Activated CD4-positive, alpha-beta T cell treated with anti-CD3 and anti-CD28 coated beads, Interleukin-2, amount 50 U/mL, for 16 hours (primary cell): ENCODE measurements at regions not wholly inside any gene's neighbourhood (a gene's known extent, or its start where the extent isn't known, plus 50 kb on each side); places are given as distances from the start of the nearest gene placed in this dataset.
"Not testable (repeated sequence)": the region's sequence is repeated elsewhere in the genome, so short reads cannot be mapped to it uniquely, and the experiment has no call there.

Experiments used
- DNase-seq: peaks from one replicate; pipeline ENCODE4 v3.0.0-alpha.2; 2020

DNA sequence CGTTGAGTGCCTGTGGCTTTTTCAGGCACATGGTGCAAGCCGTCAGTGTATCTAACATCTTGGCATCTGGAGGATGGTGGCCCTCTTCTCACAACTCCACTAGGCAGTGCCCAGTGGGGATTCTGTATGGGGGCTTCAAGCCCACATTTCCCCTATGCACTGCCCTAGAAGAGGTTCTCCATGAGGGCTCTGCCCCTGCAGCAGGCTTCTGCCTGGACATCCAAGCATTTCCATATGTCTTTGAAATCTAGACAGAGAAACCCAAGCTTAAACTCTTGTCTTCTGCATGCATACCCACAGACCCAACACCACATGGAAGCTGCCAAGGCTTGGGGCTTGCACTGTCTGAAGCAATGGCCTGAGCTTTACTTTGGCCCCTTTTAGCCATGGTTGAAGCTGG is 146.4 kb downstream of the ARL4A start:
- DNase-seq = no peak

DNA sequence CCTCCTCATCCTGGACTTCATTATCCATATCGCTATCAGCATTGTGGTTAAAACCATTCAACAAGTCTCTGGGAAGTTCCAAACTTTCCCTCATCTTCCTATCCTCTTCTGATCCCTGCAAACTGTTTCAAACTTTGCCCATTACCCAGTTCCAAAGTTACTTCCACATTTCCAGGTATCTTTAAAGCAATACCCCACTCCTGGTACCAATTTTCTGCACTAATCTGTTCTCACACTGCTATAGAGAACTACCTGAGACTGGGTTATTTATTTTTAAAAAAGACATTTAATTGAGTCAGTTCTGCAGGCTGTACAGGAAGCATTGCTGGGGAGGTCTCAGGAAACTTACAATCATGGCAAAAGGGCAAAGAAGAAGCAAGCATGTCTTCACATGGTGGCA is 147.3 kb downstream of the ARL4A start:
- DNase-seq = no peak

DNA sequence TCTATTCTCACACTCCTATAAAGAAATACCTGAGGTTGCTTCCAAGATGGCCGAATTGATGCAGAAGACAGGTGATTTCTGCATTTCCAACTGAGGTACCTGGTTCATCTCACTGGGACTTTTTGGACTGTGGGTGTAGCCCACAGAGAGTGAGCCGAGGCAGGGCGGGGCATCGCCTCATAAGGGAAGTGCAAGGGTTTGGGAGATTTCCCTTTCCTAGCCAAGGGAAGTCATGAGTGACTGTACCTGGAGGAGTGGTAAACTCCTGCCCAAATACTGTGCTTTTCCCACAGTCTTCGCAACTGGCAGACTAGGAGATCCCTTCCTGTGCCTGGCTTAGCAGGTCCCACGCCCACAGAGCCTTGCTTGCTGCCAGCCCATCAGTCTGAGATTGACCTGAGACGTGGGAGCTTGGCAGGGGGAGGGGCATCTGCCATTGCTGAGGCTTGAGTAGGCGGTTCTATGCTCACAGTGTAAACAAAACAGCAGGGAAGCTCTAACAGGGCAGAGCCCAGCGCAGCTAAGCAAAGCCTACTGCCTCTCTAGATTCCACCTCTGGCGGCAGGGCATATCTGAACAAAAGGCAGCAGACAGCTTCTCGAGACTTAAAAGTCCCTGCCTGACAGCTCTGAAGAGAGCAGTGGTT is 152.2 kb downstream of the ARL4A start:
- DNase-seq = no peak

DNA sequence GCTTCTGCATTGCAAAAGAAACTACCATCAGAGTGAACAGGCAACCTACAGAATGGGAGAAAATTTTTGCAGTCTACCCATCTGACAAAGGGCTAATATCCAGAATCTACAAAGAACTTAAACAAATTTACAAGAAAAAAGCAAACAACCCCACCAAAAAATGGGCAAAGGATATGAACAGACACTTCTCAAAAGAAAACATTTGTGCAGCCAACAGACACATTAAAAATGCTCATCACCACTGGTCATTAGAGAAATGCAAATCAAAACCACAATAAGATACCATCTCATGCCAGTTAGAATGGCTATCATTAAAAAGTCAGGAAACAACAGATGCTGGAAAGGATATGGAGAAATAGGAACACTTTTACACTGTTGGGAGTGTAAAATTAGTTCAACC is 157.3 kb downstream of the ARL4A start:
- not testable (repeated sequence) for DNase-seq

DNA sequence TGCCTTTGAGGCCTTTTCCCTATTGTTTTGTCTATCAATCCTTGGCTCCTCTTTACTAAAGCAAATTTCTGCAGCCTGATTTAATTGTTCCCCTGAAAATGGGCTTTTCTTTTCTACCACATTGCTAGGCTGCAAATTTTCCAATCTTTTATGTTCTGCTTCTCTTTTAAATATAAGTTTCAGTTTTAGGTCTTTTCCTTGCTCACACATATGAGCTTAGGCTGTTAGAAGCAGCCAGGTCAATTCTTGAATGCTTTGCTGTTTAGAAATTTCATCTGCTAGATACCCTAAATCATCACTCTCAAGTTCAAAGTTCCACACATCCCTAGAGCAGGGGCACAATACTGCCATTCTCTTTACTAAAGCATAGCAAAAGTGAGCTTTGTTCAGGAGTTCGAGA is 159.6 kb downstream of the ARL4A start:
- DNase-seq = no peak

DNA sequence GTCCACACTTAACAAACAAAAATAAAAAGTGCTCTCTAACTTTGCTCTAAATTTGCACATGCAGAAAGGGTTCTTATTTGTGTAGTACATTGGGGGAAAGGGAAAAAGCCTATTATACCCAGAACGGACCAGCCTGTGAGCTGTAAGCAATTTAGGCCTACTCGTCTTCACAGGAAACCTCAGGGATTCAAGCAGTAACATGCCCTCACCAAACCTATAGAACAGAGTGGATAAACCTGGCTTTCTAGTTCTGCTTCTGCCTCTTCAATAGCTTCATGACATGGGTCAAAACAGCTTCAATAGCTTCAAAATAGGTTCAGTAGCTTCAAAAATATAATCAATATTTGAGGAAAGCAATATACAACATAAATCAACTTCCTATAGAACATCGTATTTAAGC is 163.7 kb downstream of the ARL4A start:
- no peak for DNase-seq

DNA sequence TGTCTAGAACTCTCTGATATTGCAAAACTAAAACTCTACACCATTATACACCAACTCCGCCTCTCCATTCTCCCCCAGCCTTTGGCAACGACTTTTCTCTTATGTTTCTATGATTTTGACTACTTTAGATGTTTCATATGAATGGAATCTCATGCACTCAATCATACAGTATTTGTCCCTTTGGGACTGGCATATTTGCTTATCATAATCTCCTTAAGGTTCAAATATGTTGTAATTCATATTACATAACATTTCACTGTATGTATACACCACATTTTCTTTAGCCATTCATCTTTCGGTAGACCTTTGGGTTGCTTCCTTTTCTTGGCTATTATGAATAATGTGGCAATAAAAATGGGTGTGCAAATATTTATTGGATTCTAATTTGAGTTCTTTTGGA is 164.4 kb downstream of the ARL4A start:
- DNase-seq = no peak

DNA sequence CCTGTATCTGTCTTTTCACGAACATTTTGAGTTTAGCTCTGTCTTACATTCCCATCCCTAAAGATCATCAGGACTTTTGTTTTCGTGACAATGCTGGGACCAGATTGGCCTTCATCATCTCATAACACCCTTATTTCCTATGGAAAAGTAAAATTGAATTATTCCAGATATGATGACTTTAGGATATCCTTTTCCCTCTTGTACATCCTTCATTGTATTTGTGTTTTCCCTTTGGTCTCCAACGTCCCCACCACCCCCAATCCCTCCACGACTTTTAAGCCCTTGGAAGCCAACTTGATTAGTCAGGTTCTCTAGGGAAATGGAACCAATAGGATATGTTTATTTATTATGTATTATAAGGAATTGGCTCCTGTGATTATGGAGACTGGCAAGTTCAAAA is 167.6 kb downstream of the ARL4A start:
- no peak for DNase-seq

DNA sequence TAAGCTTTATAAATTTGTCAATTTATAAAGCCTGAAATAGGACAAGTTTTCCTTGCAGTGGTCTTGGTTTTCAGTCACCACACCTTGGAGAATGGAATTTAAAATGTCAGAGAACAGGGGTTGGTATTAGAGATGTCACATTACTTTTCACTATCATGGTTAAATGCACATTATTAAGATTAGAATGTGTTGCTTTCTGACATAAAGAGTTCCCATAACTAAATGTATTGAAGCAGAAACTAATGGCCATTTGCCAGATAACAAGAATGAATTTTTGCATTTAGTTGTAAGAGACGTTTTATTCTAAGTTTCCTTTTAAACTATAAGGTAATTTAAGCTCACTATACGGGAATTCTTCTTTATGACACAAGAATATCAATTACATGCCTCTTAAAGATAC is 172.3 kb downstream of the ARL4A start:
- DNase-seq = no peak

DNA sequence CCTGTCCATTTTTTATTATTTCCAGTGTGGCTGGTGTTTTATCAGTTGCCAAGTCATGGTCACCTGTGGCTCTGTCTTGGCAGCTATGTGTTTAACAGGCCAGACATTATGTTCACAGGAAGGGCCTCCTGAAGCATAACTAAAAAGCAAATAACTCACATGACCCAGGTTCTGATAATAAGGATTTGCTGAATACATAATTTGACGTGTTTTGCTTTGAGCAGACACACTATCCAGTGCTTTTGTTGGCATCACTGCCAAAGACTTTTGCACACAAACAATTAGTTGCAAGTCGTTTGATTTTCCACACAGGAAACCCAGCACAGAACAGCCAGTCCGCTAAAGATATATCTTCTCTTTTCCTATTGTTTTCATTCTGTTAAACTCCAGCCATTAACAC is 173.6 kb downstream of the ARL4A start:
- no peak for DNase-seq

DNA sequence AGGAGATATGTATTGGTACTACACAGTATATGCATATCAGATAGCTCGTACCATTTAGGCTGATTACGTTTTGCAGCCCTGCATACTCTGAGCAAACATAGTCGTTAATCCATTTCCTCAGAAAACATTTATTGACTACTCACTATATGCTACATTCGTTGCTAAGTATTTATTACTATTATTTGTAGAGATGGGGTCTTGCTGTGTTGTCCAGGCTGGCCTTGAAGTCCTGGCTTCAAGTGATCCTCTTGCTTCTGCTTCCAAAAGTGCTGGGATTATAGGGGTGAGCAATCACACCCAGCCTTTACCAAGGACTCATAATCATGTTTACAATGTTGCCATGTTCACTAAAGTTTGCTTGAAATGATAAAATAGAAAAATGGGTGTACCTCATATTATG is 174.7 kb downstream of the ARL4A start:
- DNase-seq = no peak

DNA sequence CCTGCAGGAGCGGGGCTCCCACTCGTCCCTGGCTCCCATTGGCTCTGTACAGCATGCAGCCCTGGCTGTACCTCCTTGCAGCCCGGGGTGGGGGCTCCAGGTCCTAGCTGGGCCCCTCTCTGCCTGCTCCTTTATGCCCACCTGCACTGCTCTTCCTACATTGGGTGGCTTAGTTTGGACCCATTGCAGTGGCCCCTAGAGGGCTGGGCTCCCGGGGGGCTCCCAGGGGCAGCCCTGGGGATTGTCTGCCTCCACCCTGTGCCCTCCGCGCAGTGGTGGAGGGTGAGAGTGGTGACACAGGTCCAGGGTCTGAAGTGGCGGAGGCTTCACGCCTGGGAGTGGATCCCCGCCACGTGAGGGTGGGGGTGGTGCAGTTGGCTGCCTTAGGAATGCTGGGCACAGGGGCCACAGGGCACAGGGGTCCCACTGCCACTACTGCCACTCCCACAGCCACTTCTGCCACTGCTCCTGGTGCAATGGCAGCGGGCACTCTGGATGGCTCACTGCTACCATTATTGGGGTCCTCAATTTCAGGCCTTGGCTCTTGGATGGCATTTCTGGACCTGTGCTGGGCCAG is 177.1 kb downstream of the ARL4A start:
- no peak for DNase-seq

DNA sequence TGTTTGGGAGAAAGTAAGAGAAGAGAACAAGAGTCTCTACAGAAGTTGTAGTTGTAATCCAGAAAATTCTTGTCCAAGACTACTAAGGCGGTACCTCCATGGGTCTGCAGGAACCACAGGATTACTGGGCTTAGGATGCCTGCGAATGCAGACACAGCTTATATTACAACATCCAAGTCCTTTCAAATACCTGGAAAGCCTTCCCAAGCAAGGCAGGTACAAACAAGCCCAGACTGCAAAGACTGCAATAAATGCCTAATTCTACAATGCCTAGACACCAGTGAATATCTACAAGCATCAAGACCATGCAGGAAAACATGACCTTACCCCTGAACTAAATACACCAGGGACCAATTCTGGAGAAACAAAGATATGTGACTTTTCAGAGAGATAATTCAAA is 178.2 kb downstream of the ARL4A start:
- no peak for DNase-seq

DNA sequence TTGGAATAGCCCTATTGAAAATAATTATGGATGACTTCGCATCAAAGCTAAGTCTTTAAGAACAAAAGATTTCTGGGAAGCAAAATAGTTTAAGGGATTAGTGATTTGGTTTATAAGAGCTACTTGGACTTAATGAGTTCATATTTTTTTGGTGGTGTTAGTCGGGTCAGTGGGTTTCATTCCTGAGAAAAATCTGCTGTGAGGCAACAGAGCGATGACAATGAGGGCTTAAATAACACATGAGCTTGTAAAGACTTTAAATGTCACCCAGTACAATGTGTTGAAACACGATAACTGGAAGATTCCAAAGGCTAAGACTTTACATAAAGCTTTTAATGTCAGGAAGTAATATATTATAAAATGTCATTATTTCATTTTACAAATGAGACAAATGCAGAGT is 178.8 kb downstream of the ARL4A start:
- DNase-seq = no peak

DNA sequence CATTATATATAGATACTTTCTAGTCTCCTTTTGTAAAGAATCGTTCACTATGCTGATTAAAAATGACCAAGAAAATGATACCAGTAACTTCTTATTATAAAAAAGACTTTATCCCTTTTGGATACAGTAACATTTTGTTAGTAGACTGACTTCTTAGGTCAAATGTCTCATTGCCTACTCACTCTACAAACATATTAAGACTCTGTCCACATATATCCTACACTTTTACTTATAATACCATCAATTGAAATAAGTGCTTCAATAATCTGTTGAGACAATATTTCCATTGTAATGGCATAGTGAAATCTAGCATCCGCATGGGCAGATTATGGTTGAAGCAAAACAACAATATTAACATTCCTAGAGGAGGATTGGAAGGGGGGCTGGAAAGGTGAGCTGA is 180.6 kb downstream of the ARL4A start:
- DNase-seq = no peak

DNA sequence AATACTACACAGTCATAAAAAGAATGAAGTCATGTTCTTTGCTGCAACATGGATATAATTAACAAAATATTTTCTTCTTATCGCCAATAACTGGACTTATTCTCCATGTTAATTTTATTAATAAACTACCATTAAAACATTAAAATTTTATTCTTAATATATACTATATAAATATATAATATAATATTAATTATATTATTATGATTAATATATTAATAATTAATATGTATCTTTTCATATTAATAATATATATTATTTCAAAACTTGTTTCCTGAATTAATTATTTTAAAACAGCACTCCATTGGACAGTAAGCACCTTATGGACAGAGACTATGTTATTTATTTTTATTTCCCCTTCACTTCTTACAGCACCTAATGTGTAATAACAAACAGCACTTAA is 182.8 kb downstream of the ARL4A start:
- no peak for DNase-seq

DNA sequence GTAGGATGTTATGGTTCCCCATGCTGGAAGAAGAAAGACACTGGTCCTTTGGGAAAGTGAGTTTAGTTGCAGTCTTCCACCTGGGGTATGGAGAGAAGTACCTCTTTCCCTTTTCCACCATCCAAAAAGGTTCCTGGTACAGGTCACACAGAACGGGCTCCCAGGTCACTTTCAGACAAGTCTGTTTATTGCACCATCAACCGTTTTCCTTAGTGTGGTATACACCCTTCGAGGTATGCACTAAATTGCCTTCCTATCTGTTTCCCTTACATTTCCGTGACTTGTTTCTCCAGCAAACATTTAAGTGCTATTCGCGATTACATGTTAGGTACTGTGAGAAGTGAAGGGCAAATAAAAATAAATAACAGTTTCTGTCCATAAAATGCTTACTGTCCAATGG is 185.1 kb downstream of the ARL4A start:
- no peak for DNase-seq

DNA sequence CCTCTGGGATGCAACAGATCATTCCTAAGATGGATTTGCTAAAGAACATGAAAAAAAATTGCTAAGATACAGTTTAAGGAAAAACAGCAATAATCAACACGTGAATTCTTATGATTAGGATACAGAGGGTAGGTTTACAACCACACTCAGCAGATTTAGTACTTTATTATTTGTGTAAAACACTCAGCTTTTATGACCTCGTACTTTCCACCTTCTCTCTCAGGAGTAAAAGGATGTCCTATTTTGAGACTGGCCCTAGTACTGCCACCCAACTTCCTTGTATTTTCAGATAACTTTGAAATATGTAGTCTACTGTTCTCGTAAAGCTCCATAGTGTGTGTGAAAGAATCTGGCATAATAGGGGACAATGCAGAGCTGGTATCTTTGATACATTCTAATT is 186.1 kb downstream of the ARL4A start:
- DNase-seq = no peak

DNA sequence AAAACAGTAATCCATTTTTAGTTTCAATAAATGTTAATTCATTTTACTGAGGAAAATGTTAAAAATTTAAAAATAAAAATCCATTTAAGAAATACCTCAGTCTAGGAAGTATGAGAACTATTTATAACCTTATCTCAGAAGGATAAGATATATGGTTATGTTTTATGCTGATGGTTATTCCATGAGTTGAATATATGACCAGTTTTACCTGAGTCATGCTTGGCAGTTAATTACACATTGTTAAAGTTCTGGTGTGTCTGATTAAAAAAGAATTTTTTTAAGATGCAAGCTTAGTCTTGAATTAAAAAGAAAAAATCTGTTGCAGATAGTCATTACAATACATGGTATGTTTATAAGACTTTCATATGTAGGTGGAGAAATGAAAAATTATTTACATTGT is 191.7 kb downstream of the ARL4A start:
- no peak for DNase-seq

DNA sequence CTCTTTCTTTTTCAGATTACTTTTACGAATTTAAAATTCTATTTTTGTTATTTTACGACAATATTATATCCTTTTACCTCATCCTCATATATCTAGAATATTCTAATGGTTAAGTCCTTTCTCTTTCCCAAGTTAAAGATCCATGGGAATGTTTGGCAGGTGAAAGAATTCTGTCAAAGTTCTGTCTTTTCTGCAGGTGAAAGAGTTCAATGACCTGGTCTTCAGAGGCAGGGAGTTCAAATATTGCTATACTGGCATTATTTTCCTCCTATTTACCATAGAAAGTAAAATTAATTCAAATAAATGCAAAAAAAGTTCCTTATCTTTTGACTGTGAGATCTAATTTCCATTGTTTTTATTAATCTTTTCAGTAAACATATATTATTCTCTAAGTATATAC is 194.3 kb downstream of the ARL4A start:
- DNase-seq = no peak

DNA sequence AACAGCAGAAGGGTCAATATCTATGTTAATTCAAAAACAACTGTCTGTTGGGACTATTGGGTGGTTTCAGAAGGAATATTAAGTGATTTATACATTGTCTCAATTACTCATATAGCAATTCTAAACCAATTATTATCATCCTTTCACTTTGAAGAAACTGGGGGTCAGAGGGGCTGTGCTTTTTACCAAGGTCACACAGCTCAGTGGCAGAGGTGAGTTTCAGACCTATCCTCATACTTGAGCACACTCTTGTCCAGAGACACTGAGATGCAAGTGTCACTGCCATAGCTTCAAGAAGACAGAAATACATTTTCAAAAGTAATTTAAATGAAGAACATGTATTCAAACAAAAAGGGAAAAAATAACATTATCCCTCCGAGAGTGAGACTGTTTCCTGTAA is 195.3 kb downstream of the ARL4A start:
- DNase-seq = no peak

DNA sequence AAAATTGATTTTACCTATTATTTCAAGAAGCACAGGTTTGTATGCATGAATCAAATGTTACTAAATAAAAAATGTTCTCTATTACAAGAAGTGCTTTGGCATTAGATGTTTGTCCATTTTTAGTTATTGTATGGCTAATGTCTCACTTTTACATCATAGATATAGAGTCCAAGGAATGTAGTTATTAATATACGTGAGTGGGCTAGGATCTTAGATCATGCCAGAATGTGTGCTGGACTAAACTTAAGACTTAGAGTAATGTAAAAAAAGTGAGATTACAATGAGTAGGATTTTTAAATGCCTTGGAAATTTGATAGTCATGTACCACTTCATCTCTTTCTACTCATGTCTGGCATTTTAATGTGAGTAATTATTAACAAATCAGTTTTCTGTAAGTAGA is 196.6 kb downstream of the ARL4A start:
- no peak for DNase-seq

DNA sequence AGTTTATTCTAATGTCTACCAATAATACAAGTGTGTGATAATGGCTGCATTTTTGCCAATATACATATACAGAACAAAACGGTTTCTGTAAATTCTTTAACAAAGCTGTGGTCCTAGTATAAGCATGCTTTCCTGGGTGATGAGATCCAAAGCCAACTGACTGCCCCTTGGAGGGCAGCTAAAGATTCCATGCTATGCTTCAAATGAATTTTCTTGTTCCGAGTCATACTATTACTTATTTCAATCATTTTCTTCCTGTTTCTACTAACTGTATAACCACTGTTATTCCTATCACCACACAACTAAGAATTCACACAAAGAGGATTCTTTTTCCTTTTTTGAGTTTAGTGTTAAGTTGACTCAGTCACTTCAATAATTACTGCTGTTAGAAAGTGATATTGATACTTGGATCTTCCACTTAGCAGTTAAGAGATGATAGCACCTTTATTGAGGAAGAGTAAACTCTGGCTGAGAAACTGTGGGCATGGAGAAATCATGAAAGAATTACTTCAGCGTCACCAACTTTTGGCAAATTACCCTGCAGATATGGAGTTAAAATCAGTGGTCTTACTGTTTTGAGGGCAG is 197.5 kb downstream of the ARL4A start:
- peak; percentile 12 for DNase-seq

DNA sequence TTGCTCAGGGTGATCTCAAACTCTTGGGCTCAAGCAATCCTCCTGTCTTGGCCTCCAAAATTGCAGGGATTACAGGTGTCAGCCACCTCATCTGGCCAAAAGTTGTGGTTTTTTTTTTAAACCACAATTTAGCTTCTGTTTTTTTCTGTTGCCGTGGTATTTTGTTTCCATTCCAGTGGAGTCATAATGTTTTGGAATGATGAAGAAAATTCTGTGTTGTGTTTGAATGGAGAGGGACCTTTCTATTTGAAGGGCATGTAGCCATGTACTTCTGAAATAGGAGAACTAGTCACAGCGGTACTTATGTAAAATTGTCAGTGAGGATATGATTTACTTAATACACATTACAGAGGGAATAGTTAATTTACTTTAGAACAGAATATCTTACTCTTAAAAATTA is 201.3 kb downstream of the ARL4A start:
- peak; percentile 18 for DNase-seq

DNA sequence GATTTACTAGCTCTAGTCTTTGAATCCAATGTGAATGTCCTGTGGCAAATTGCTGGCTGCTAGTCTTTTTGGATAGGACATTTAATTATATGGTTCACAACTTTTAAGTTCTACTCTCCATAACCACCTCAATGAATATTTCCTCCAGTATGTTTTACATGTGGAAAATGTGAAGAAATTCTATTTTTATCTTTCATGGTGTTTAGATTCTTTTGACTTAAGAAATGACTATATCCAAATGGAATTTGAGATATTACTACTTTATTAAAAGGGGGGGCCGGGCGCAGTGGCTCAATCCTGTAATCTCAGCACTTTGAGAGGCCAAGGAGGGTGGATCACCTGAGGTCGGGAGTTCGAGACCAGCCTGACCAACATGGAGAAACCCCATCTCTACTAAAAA is 202.0 kb downstream of the ARL4A start:
- no peak for DNase-seq
